ENCODE measurements at regions not wholly inside any gene's neighbourhood (a gene's known extent, or its start where the extent isn't known, plus 50 kb on each side); places are given as distances from the start of the nearest gene placed in this dataset.
"Not testable (repeated sequence)": the region's sequence is repeated elsewhere in the genome, so short reads cannot be mapped to it uniquely, and the experiment has no call there.

DNA sequence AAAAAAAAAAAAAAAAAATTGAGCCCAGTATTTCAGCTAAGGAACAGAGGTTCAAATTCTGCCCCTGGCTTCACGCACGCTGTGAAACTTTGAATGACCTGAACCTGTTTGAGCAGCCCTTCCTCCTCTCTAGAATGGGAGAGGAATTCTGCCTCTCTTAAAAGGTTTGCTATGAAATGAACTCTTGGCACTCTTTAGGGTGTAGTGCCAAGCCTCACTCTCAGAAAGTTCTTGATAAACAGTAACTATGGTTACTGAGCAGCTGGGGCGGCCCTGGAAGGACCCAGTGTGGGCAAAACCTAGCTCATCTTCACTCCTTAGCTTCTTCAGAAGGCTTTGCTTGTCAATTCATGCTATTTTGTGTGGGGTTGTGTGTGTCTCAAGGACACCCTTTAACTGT is 73.7 kb downstream of the GEMIN8 start:
- Histone ChIP-seq H3K9me3 (ENCODE audit: control insufficient read depth, insufficient read depth, low read length) (peaks cover 6% of the 10 kb centered on the region; the same call in 1 of the 2 replicates), H3K36me3 (ENCODE audit: control insufficient read depth, insufficient read depth, low read length) (no peaks in the 10 kb centered on the region), H3K27me3 (ENCODE audit: control insufficient read depth, insufficient read depth, low read length) (peaks cover 7% of the 10 kb centered on the region), H3K4me1 (ENCODE audit: control insufficient read depth, insufficient read depth, low read length) (no peaks in the 10 kb centered on the region), H3K9ac (ENCODE audit: low read depth, low read length) (no peak overlapping the region), H3K27ac (ENCODE audit: low read depth, low read length) (no peak overlapping the region), H3K4me3 (ENCODE audit: low read depth, low read length) (no peak overlapping the region)

DNA sequence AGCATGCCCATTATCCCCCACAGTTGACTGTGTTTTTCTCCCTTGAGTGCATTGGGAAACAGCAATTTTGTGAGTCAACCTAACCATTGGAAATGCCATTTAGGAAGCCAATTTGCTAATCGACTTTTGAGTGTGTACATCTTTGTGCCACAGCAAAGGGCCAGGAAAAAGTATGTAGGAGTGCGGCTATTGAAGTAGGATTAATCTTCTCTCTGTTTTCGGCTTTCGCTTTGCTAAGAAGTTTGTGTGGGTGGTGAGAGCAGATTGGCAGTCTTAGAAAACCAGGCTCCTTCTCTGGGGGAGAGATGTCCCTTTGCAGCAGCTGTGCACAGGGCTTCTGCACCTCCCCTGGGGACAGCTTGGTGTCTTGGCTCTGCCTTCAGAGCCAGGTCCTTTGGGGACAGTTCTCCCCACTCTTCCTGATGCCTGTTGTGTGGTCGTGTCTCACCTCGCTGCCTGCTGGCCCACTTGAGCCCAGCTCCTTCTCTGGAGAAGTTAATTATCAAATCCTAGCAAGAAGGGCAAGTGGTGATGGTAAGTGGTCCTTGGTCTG is 74.5 kb downstream of the GEMIN8 start:
- peaks cover 7% of the 10 kb centered on the region for H3K27me3 ChIP-seq (ENCODE audit: control insufficient read depth, insufficient read depth, low read length)
- H3K36me3 ChIP-seq (ENCODE audit: control insufficient read depth, insufficient read depth, low read length): no peaks in the 10 kb centered on the region
- H3K27ac ChIP-seq (ENCODE audit: low read depth, low read length): no peak overlapping the region
- H3K9ac ChIP-seq (ENCODE audit: low read depth, low read length): no peak overlapping the region
- H3K9me3 ChIP-seq (ENCODE audit: control insufficient read depth, insufficient read depth, low read length): peaks cover 6% of the 10 kb centered on the region; the same call in 1 of the 2 replicates
- H3K4me1 ChIP-seq (ENCODE audit: control insufficient read depth, insufficient read depth, low read length): no peaks in the 10 kb centered on the region
- H3K4me3 ChIP-seq (ENCODE audit: low read depth, low read length): no peak overlapping the region

DNA sequence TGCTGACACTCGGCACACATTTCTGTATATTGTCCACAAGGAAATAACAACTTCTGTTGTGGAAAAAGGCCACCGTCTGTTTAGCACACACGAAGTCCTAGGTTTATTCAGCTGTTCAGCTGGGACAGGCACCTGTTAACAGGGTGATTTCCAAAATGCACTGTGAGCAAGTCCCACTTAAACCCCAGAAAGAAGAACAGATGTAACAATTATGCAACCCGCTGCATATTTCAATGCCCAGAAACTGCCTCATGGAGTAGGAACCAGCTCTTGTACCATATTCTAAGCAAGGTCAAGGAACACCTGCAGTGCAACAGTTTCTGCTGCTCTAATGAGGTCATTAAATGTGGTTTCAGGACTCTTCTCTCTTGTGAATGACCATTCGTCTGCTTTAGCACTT is 77.1 kb downstream of the GEMIN8 start:
- H3K36me3 ChIP-seq (ENCODE audit: control insufficient read depth, insufficient read depth, low read length): no peaks in the 10 kb centered on the region
- H3K27ac ChIP-seq (ENCODE audit: low read depth, low read length): no peak overlapping the region
- no peak overlapping the region for H3K9ac ChIP-seq (ENCODE audit: low read depth, low read length)
- no peaks in the 10 kb centered on the region for H3K4me1 ChIP-seq (ENCODE audit: control insufficient read depth, insufficient read depth, low read length)
- peaks cover 7% of the 10 kb centered on the region for H3K27me3 ChIP-seq (ENCODE audit: control insufficient read depth, insufficient read depth, low read length)
- H3K4me3 ChIP-seq (ENCODE audit: low read depth, low read length): no peak overlapping the region
- 0 out of 2 replicates have a peak, but pooled peaks cover 3% of the 10 kb centered on the region for H3K9me3 ChIP-seq (ENCODE audit: control insufficient read depth, insufficient read depth, low read length)

DNA sequence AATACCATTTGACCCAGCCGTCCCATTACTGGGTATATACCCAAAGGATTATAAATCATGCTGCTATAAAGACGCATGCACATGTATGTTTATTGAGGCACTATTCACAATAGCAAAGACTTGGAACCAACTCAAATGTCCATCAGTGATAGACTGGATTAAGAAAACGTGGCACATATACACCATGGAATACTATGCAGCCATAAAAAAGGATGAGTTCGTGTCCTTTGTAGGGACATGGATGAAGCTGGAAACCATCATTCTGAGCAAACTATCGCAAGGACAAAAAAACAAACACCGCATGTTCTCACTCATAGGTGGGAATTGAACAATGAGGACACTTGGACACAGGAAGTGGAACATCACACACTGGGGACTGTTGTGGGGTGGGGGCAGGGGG is 83.5 kb downstream of the GEMIN8 start:
- H3K27ac ChIP-seq (ENCODE audit: low read depth, low read length); H3K4me3 ChIP-seq (ENCODE audit: low read depth, low read length); H3K9me3 ChIP-seq (ENCODE audit: control insufficient read depth, insufficient read depth, low read length); H3K36me3 ChIP-seq (ENCODE audit: control insufficient read depth, insufficient read depth, low read length); H3K27me3 ChIP-seq (ENCODE audit: control insufficient read depth, insufficient read depth, low read length); H3K9ac ChIP-seq (ENCODE audit: low read depth, low read length): not testable (repeated sequence)
- H3K4me1 ChIP-seq (ENCODE audit: control insufficient read depth, insufficient read depth, low read length): peaks cover 25% of the 10 kb centered on the region

DNA sequence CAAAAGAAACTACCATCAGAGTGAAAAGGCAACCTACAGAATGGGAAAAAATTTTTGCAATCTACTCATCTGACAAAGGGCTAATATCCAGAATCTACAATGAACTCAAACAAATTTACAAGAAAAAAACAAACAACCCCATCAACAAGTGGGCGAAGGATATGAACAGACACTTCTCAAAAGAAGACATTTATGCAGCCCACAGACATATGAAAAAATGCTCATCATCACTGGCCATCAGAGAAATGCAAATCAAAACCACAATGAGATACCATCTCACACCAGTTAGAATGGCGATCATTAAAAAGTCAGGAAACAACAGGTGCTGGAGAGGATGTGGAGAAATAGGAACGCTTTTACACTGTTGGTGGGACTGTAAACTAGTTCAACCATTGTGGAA is 83.9 kb downstream of the GEMIN8 start:
- H3K27ac ChIP-seq (ENCODE audit: low read depth, low read length); H3K9me3 ChIP-seq (ENCODE audit: control insufficient read depth, insufficient read depth, low read length); H3K36me3 ChIP-seq (ENCODE audit: control insufficient read depth, insufficient read depth, low read length); H3K27me3 ChIP-seq (ENCODE audit: control insufficient read depth, insufficient read depth, low read length); H3K4me3 ChIP-seq (ENCODE audit: low read depth, low read length); H3K9ac ChIP-seq (ENCODE audit: low read depth, low read length): not testable (repeated sequence)
- H3K4me1 ChIP-seq (ENCODE audit: control insufficient read depth, insufficient read depth, low read length): peaks cover 29% of the 10 kb centered on the region

DNA sequence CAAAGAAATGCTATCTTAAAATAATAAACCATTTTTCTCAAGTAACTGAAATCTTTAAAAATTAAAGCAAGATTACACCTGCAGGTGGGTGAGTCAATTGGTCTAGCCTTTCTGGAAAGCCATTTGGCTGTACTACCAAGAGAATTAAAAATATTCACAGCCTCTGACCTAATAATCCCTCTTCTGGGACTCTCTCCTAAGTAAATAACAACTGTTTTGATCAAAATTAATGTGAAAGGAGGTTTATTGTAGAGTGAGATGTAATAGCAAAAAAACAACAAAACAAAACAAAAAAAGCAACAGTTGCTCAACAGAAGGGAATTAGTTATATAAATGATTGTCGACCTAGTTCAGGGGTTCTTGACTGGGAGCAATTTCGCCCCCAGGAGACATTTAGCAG is 89.0 kb downstream of the GEMIN8 start:
- Histone ChIP-seq H3K36me3 (ENCODE audit: control insufficient read depth, insufficient read depth, low read length) (peaks cover 4% of the 10 kb centered on the region), H3K4me1 (ENCODE audit: control insufficient read depth, insufficient read depth, low read length) (peaks cover 63% of the 10 kb centered on the region), H3K9ac (ENCODE audit: low read depth, low read length) (no peak overlapping the region), H3K9me3 (ENCODE audit: control insufficient read depth, insufficient read depth, low read length) (no peaks in the 10 kb centered on the region), H3K4me3 (ENCODE audit: low read depth, low read length) (no peak overlapping the region), H3K27ac (ENCODE audit: low read depth, low read length) (no peak overlapping the region), H3K27me3 (ENCODE audit: control insufficient read depth, insufficient read depth, low read length) (no peaks in the 10 kb centered on the region)

DNA sequence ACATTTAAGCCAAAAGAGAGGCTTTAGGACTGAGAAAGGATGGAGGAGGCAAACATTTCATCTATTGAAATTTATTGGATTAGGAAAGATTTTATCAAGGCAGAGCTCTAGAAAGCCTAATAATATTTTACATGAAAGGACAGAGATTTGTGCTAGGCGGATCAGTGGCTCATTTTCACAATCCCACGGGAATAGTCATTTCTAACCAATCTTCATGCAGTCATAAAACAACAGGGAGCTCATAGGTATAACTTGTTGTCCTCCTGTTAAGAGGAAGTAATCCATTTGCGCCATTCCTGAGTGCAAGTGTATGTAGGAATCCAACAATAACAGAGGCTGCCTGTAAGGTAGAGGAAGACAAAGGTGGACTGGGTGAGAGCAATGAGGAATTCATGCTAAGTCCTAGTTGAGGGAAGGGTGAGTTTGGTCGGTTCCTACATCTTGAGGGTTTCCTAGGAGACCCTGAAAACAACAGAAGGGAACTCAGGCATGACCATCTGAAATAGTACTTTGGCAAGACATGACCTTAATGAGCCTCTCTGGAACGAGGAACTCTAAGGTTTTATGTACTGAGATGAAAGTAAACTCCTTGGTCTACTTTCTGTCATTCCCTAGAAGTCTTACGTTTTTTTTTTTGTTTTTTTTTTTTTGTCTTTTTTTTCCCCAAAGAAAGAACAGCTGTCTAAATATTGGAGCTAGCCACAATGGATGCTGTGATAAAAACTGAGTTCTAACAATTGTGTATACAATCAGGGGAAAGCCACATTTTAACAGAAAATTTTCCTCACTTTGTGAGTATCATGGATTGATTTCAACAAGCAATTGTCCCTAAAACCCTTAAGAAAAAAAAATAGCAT is 89.7 kb downstream of the GEMIN8 start:
- Histone ChIP-seq H3K4me3 (ENCODE audit: low read depth, low read length) (no peak overlapping the region), H3K9me3 (ENCODE audit: control insufficient read depth, insufficient read depth, low read length) (no peaks in the 10 kb centered on the region), H3K4me1 (ENCODE audit: control insufficient read depth, insufficient read depth, low read length) (peaks cover 67% of the 10 kb centered on the region), H3K27me3 (ENCODE audit: control insufficient read depth, insufficient read depth, low read length) (no peaks in the 10 kb centered on the region), H3K36me3 (ENCODE audit: control insufficient read depth, insufficient read depth, low read length) (peaks cover 7% of the 10 kb centered on the region), H3K9ac (ENCODE audit: low read depth, low read length) (no peak overlapping the region), H3K27ac (ENCODE audit: low read depth, low read length) (no peak overlapping the region)

DNA sequence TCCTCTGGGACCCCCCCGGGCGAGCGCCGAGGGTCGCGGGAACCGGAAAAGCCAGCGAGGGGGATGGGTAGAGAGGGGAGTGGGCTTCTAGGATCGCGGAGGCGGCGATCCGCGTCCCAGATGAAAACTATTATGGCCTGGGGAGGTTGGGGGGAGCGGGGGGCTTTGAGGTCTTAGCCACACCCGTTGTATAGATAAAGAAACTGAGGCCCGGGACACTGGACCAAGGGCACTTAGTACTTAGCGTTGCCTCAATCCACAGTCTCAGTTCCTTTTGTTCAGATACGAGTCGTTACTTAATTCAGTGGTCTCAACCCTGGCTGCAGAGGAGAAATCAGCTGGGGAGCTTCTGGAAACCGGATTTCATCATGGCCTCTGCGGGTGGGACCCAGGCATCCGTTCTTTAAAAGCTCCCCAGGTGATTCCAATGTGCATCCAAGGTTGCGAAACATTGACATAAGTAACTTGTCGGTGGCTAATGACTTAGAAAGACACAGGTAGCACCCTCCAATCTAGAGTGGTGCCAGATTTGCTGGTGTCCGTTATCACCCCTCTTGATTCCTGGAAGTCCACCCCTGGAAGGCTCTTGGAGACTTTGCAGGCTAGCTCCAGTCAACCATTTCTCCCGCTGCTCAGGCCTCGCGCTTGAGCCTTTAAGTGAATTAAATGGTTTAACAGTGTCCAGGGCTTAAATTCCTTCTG is 90.7 kb downstream of the GEMIN8 start:
- H3K4me1 ChIP-seq (ENCODE audit: control insufficient read depth, insufficient read depth, low read length): peaks cover 67% of the 10 kb centered on the region
- H3K27ac ChIP-seq (ENCODE audit: low read depth, low read length): peak overlapping the region; percentile 74
- peaks cover 13% of the 10 kb centered on the region for H3K36me3 ChIP-seq (ENCODE audit: control insufficient read depth, insufficient read depth, low read length)
- H3K9me3 ChIP-seq (ENCODE audit: control insufficient read depth, insufficient read depth, low read length): no peaks in the 10 kb centered on the region
- H3K27me3 ChIP-seq (ENCODE audit: control insufficient read depth, insufficient read depth, low read length): no peaks in the 10 kb centered on the region
- peak overlapping the region; percentile 79 for H3K4me3 ChIP-seq (ENCODE audit: low read depth, low read length)
- H3K9ac ChIP-seq (ENCODE audit: low read depth, low read length): peak overlapping the region; percentile 80

DNA sequence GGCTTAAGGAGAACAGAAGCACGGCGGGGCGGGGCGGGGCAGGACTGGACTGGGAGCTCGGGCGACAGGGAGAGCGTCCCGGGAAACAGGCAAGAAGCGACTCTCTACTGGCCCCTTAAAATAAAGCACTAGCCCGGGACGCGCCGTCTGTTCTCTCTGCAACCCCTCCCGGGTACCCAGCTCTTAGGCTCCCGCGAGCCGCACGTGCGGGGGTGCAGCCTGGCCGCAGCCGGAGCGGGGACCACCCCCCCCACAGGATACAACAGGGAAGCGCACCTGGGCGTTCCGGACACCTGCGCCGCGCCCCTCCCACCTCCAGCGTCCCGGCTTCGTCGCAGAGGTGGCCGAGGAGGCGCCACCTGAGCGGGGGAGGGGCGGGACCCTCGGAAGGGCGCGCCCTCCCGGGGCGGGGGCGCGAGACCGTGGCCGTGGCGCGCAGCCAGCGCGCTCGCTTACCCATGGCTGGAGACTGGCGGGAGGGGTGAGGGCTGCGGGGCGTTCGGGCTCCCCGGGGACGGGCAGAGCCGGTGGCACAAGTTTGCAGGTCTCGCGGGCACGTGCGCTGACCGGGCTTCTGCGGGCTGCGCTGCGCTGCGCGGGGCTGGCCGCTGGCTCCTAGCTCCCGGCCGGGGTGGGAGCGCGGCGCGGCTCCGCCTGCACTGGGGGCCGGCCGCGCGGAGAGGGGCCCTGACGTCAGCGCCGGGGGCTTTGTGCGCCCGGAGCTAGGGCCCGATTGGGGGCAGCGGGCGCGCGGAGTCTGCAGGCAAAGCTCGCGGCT is 91.5 kb downstream of the GEMIN8 start:
- Histone ChIP-seq H3K36me3 (ENCODE audit: control insufficient read depth, insufficient read depth, low read length) (peaks cover 20% of the 10 kb centered on the region), H3K4me1 (ENCODE audit: control insufficient read depth, insufficient read depth, low read length) (peaks cover 70% of the 10 kb centered on the region), H3K9ac (ENCODE audit: low read depth, low read length) (peak overlapping the region; percentile 80), H3K9me3 (ENCODE audit: control insufficient read depth, insufficient read depth, low read length) (no peaks in the 10 kb centered on the region), H3K4me3 (ENCODE audit: low read depth, low read length) (peak overlapping the region; percentile 79), H3K27ac (ENCODE audit: low read depth, low read length) (peak overlapping the region; percentile 74), H3K27me3 (ENCODE audit: control insufficient read depth, insufficient read depth, low read length) (no peaks in the 10 kb centered on the region)

DNA sequence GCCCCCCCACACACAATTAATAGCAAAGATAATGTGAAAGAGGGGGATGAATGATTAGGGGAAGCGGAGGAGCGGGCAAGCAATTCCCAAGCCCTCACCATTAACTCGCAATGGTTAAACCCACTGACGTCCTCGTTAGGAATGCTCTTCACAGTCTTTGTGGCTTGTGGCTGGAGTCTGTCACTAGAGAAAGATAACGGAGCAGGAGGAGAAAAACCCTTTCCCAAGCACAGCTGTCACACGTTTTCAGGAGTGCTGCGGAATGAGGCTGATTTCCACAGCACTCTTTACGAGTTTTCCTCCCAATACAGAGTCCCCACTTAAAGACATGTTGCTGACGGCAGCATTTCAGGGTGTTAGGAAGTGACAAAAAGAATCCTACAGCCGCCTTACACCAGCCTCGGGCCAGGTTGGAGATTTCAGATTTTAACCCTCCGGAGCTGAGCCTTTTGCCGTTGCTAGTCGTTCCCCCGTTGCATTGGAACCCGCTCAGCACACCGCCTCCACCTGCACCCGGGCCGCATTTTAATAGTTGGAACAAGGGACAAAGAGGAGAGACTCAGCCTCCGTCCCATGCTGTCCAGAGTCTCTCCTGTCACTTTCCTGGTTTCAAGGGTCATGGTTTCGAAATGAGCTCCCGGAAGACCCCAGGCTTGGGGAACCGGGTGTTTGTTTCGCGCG is 92.2 kb downstream of the GEMIN8 start:
- peaks cover 75% of the 10 kb centered on the region for H3K4me1 ChIP-seq (ENCODE audit: control insufficient read depth, insufficient read depth, low read length)
- H3K9me3 ChIP-seq (ENCODE audit: control insufficient read depth, insufficient read depth, low read length): no peaks in the 10 kb centered on the region
- peaks cover 27% of the 10 kb centered on the region for H3K36me3 ChIP-seq (ENCODE audit: control insufficient read depth, insufficient read depth, low read length)
- H3K27ac ChIP-seq (ENCODE audit: low read depth, low read length): peak overlapping the region; percentile 74
- peak overlapping the region; percentile 79 for H3K4me3 ChIP-seq (ENCODE audit: low read depth, low read length)
- peak overlapping the region; percentile 80 for H3K9ac ChIP-seq (ENCODE audit: low read depth, low read length)
- H3K27me3 ChIP-seq (ENCODE audit: control insufficient read depth, insufficient read depth, low read length): no peaks in the 10 kb centered on the region
